Mesodermal cell (in vitro differentiated cells): ENCODE measurements at regions not wholly inside any gene's neighbourhood (a gene's known extent, or its start where the extent isn't known, plus 50 kb on each side); places are given as distances from the start of the nearest gene placed in this dataset.
"Not testable (repeated sequence)": the region's sequence is repeated elsewhere in the genome, so short reads cannot be mapped to it uniquely, and the experiment has no call there.

ENCODE experiments used
- H3K27ac ChIP-seq: 2 replicates; pipeline ENCODE4 v1.7.0; 2013; ENCODE audit warnings: mild to moderate bottlenecking, low read depth, low read length, moderate library complexity; ENCODE audit not compliant: severe bottlenecking
- H3K36me3 ChIP-seq: 2 replicates; pipeline ENCODE4 v1.7.1; 2013; ENCODE audit warnings: mild to moderate bottlenecking, low read length, moderate library complexity; ENCODE audit not compliant: control insufficient read depth, insufficient read depth
- H3K4me1 ChIP-seq: one replicate; pipeline ENCODE4 v1.7.1; 2013; ENCODE audit warnings: mild to moderate bottlenecking, low read length; ENCODE audit not compliant: insufficient read depth, control insufficient read depth, poor library complexity, severe bottlenecking
- H3K4me3 ChIP-seq: 2 replicates; pipeline ENCODE4 v1.7.0; 2013; ENCODE audit warnings: low read length, control low read depth, mild to moderate bottlenecking; ENCODE audit not compliant: insufficient read depth, poor library complexity, severe bottlenecking; ENCODE audit errors: extremely low read depth
- H3K9me3 ChIP-seq: 2 replicates; pipeline ENCODE4 v1.7.1; 2013; ENCODE audit warnings: mild to moderate bottlenecking, low read length, moderate library complexity; ENCODE audit not compliant: control insufficient read depth
- WGBS, 2 experiments: methylation state at CpG; one replicate each; pipeline ENCODE4 v1.1.5; 2013; ENCODE audit warnings: missing lambda C conversion rate in 2 of 2; ENCODE audit not compliant: insufficient coverage in 2 of 2; 5-methylcytosine and 5-hydroxymethylcytosine counted together

DNA sequence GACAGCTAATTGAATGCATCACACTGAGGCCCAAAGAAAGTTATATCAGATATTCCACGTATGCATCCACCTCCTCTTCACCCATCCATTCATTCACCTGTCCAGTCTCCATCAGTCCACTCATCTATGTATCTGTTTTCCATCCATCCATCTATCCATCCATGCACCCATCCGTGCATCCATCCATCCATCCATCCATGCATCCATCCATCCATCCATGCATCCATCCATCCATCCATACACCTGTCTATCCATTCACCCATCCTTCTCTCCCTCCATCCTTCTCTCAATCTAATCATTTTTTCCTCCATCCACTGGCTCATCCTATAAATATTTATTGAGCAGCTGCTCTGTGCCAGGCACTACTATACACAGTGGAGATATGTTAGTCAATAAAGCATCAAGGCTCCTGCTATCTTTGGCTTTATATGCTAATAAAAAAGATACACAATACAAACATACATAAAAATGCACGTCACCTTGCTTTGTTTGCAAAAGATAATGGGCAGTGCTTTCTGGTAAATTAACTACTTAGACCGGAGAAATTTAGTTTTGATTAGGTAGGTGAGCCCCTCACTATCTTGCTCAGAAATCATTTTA, 442.0 kb upstream of the KLF6 start:
- H3K4me3 ChIP-seq: no peak overlapping the region
- no peak overlapping the region for H3K27ac ChIP-seq
- WGBS, 2 experiments: 81 to 86% methylated on average over 2 to 3 of the region's 4 CpGs
- no peaks in the 10 kb centered on the region for H3K9me3 ChIP-seq
- no peaks in the 10 kb centered on the region for H3K4me1 ChIP-seq
- H3K36me3 ChIP-seq: no peaks in the 10 kb centered on the region

DNA sequence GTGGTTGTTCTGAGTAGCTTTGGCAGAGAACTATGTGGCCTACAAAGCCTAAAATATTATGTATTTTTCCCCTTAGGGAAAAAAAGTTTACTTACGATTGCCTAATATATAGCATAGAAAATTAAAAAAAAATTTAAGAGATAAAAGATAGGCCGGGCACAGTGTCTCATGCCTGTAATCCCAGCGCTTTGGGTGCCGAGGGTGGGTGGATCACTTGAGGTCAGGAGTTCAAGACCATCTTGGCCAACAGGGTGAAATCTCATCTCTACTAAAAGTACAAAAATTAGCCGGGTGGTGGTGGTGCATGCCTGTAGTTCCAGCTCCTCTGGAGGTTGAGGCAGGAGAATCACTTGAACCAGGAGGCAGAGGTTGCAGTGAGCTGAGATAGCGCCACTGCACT, 439.2 kb upstream of the KLF6 start:
- no peaks in the 10 kb centered on the region for H3K4me1 ChIP-seq
- H3K4me3 ChIP-seq: no peak overlapping the region
- no peaks in the 10 kb centered on the region for H3K9me3 ChIP-seq
- no peak overlapping the region for H3K27ac ChIP-seq
- no peaks in the 10 kb centered on the region for H3K36me3 ChIP-seq
- WGBS, 2 experiments: 100% methylated on average over 2 to 3 of the region's 6 CpGs

- not testable (repeated sequence) for H3K9me3 ChIP-seq, H3K4me1 ChIP-seq, H3K4me3 ChIP-seq, H3K27ac ChIP-seq, H3K36me3 ChIP-seq
- 100% methylated on average over 1 of the region's 2 CpGs; no CpG with 5 or more reads in 1 of the 2 experiments for WGBS, 2 experiments
Observed at GRCh38 chr10:4221310-4221709, 436.3 kb upstream of the KLF6 start.

DNA sequence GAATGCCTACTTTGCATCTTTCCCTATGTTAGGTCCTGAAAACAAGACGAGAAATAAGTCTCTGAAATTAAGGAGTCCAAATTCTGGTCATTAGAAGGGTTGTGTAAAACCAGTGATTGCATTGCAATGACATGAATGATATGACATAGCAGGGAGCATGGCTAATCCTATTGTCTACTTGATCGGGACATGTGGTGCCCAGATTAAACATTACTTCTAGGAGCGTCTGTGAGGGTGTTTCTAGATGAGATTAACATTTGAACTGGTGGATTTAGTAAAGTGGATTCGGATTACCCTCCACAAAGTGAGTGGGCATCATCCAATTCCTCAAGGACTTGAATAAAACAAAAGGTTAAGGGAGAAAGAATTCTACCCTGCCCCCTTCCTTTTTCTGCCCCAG, 434.9 kb upstream of the KLF6 start:
- Histone ChIP-seq H3K4me1 (no peaks in the 10 kb centered on the region), H3K27ac (no peak overlapping the region), H3K9me3 (no peaks in the 10 kb centered on the region), H3K36me3 (no peaks in the 10 kb centered on the region), H3K4me3 (no peak overlapping the region)
- 90 to 100% methylated on average over 1 to 3 of the region's 4 CpGs for WGBS, 2 experiments

DNA sequence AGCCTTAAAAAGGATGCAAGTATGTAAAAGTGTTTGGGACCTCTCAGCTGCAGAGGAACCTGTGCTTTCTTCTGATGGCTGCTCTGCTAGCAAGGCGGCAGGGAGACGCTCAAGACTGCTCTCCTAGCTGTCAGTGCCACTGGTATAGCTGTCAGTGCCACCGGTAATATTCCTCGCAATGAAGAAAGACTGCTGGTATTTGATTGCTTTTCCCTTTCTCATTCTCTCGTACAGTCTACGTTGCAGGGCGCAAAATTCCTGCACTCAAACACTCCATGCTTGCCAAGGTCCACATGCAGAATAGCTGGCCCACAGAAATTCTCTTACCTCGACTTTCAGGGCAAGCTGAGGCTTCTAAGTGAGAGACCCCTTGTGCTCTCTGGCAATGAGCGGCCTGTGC, 432.6 kb upstream of the KLF6 start:
- WGBS, 2 experiments: 88 to 92% methylated on average over 9 of the region's 9 CpGs
- Histone ChIP-seq H3K27ac (no peak overlapping the region), H3K4me1 (peaks cover under 1% of the 10 kb centered on the region), H3K9me3 (no peaks in the 10 kb centered on the region), H3K36me3 (no peaks in the 10 kb centered on the region), H3K4me3 (no peak overlapping the region)

- peaks cover 5% of the 10 kb centered on the region for H3K4me1 ChIP-seq
- H3K36me3 ChIP-seq: no peaks in the 10 kb centered on the region
- H3K4me3 ChIP-seq: no peak overlapping the region
- no peaks in the 10 kb centered on the region for H3K9me3 ChIP-seq
- no peak overlapping the region for H3K27ac ChIP-seq
- 83% methylated on average over 4 to 5 of the region's 5 CpGs for WGBS, 2 experiments
Observed at GRCh38 chr10:4217187-4217586, 432.2 kb upstream of the KLF6 start.

GRCh38 chr10:4216726-4217125, 431.7 kb upstream of the KLF6 start:
- Histone ChIP-seq H3K36me3 (no peaks in the 10 kb centered on the region), H3K4me3 (no peak overlapping the region), H3K4me1 (peaks cover 8% of the 10 kb centered on the region), H3K9me3 (no peaks in the 10 kb centered on the region), H3K27ac (no peak overlapping the region)
- WGBS, 2 experiments: 71 to 100% methylated on average over 1 of the region's 3 CpGs

- Histone ChIP-seq H3K27ac (no peak overlapping the region), H3K4me1 (peaks cover 8% of the 10 kb centered on the region), H3K4me3 (no peak overlapping the region), H3K9me3 (no peaks in the 10 kb centered on the region), H3K36me3 (no peaks in the 10 kb centered on the region)
- 74 to 93% methylated on average over 3 to 4 of the region's 4 CpGs for WGBS, 2 experiments
Observed at GRCh38 chr10:4215963-4216575, 431.1 kb upstream of the KLF6 start.

GRCh38 chr10:4215485-4215884, 430.5 kb upstream of the KLF6 start:
- no peaks in the 10 kb centered on the region for H3K9me3 ChIP-seq
- peaks cover 8% of the 10 kb centered on the region for H3K4me1 ChIP-seq
- 88 to 100% methylated on average over 1 of the region's 4 CpGs for WGBS, 2 experiments
- H3K4me3 ChIP-seq: no peak overlapping the region
- H3K36me3 ChIP-seq: no peaks in the 10 kb centered on the region
- H3K27ac ChIP-seq: no peak overlapping the region

- Histone ChIP-seq H3K4me1 (peaks cover 8% of the 10 kb centered on the region), H3K9me3 (no peaks in the 10 kb centered on the region), H3K27ac (no peak overlapping the region), H3K4me3 (no peak overlapping the region), H3K36me3 (no peaks in the 10 kb centered on the region)
- 33 to 40% methylated on average over 1 of the region's 1 CpG for WGBS, 2 experiments
Observed at GRCh38 chr10:4214908-4215307, 429.9 kb upstream of the KLF6 start.

- Histone ChIP-seq H3K27ac (no peak overlapping the region), H3K36me3 (no peaks in the 10 kb centered on the region), H3K9me3 (no peaks in the 10 kb centered on the region), H3K4me3 (no peak overlapping the region), H3K4me1 (peaks cover 8% of the 10 kb centered on the region)
- 92 to 100% methylated on average over 2 to 3 of the region's 4 CpGs for WGBS, 2 experiments
Observed at GRCh38 chr10:4213441-4213840, 428.4 kb upstream of the KLF6 start.
